A549 (cell line): ENCODE measurements at regions not wholly inside any gene's neighbourhood (a gene's known extent, or its start where the extent isn't known, plus 50 kb on each side); places are given as distances from the start of the nearest gene placed in this dataset.

Source experiments
- ATAC-seq, 2 experiments: fragments of 200-7000 bp in 1 of 2; fragments of >200 bp in 1 of 2; cut with Nextera tagmentation in 1 of 2; cut with Tn5 transposase in 1 of 2; 3 replicates each; pipeline versions ENCODE4 v1.8.0 to v1.9.1; 2018 to 2020; ENCODE audit warnings: mild to moderate bottlenecking in 1 of 2, moderate library complexity in 1 of 2
- CTCF ChIA-PET: fragments of 300-600 bp; sonication (Branson Sonifier 250); formaldehyde crosslinking; extraction: SDS; loops from one replicate; lab custom pipeline; 2021; ENCODE audit warnings: antibody characterized with exemption, inconsistent platforms; lab: Yijun Ruan, JAX
- POLR2A ChIA-PET: fragments of 350-600 bp; formaldehyde crosslinking; extraction: SDS; loops from one replicate; lab custom pipeline; 2021; ENCODE audit warnings: antibody characterized with exemption, inconsistent platforms; lab: Yijun Ruan, JAX
- DNase-seq, 2 experiments: peaks; one replicate each; pipeline versions ENCODE4 v3.0.0 to v3.0.0-alpha.2; 2011 to 2016; ENCODE audit warnings: low read depth in 1 of 2, low spot score in 1 of 2
- FAIRE-seq: peaks from 2 replicates; lab custom pipeline; 2011; peaks lifted over from hg19 to GRCh38; lab: Jason Lieb, UNC
- H3K27ac ChIP-seq, 2 experiments: fragments of >200 bp; sonication (Bioruptor Twin); formaldehyde crosslinking; 3 replicates each; pipeline ENCODE4 v1.5.1; 2016 to 2017
- H3K4me1 ChIP-seq: fragments of >200 bp; sonication (Bioruptor Twin); formaldehyde crosslinking; 3 replicates; pipeline ENCODE4 v1.6.1; 2016
- H3K4me2 ChIP-seq: fragments of >200 bp; sonication (Bioruptor Twin); formaldehyde crosslinking; 3 replicates; pipeline ENCODE4 v1.6.1; 2016
- H3K4me3 ChIP-seq: fragments of >200 bp; sonication (Bioruptor Twin); formaldehyde crosslinking; 3 replicates; pipeline ENCODE4 v1.5.1; 2016
- H3K9me3 ChIP-seq: fragments of >200 bp; sonication (Bioruptor Twin); formaldehyde crosslinking; 3 replicates; pipeline ENCODE4 v1.6.1; 2016
- BHLHE40 ChIP-seq: IDR thresholded peaks from 2 replicates; pipeline ENCODE4 v1.6.1; 2012; ENCODE audit warnings: low read depth, low read length, inconsistent platforms
- CBX2 ChIP-seq: fragments of 200-600 bp; sonication (generic); IDR thresholded peaks from 2 replicates; pipeline ENCODE4 v1.6.1; 2016; ENCODE audit warnings: low read depth, mild to moderate bottlenecking, borderline replicate concordance
- CBX8 ChIP-seq: fragments of 200-600 bp; sonication (generic); IDR thresholded peaks from 2 replicates; pipeline ENCODE4 v1.6.1; 2016
- FOSL2 ChIP-seq, 2 experiments: fragments of 450-650 bp in 1 of 2; fragments of >200 bp in 1 of 2; sonication (Bioruptor Twin) in 1 of 2; formaldehyde crosslinking; IDR thresholded peaks; 2 replicates each; pipeline versions ENCODE4 v1.5.0 to v1.6.1; 2016 to 2020; ENCODE audit warnings: mild to moderate bottlenecking in 1 of 2, moderate library complexity in 1 of 2
- MAFK ChIP-seq: fragments of 450-650 bp; IDR thresholded peaks from 2 replicates; pipeline ENCODE4 v1.6.1; 2014; ENCODE audit not compliant: partially characterized antibody
- MYC ChIP-seq: IDR thresholded peaks from 2 replicates; pipeline ENCODE4 v1.6.1; 2012; ENCODE audit warnings: mild to moderate bottlenecking, inconsistent platforms, low read length, improper control_type of control experiment, borderline replicate concordance
- NPAS2 ChIP-seq: fragments of 250-450 bp; sonication (Bioruptor Pico); IDR thresholded peaks from 2 replicates; pipeline ENCODE4 v1.8.0; 2022; ENCODE audit warnings: mild to moderate bottlenecking, moderate library complexity, borderline replicate concordance
- POLR2A ChIP-seq: IDR thresholded peaks from 2 replicates; pipeline ENCODE4 v1.6.1; 2012; ENCODE audit warnings: mild to moderate bottlenecking, low read length
- RAD21 ChIP-seq, 2 experiments: fragments of >200 bp in 1 of 2; sonication (Bioruptor Twin) in 1 of 2; formaldehyde crosslinking in 1 of 2; IDR thresholded peaks in 1 of 2; conservative IDR thresholded peaks in 1 of 2; 2 replicates in 1 of 2; 3 replicates in 1 of 2; pipeline ENCODE4 v1.6.1; 2012 to 2018; ENCODE audit warnings: inconsistent platforms in 1 of 2
- RARB ChIP-seq: fragments of 250-450 bp; sonication (Bioruptor Pico); IDR thresholded peaks from 2 replicates; pipeline ENCODE4 v1.8.0; 2021; ENCODE audit warnings: mild to moderate bottlenecking, moderate library complexity
- ZC3H11A ChIP-seq: fragments of 450-650 bp; IDR thresholded peaks from 2 replicates; pipeline ENCODE4 v1.6.1; 2014; ENCODE audit warnings: antibody characterized with exemption, mild to moderate bottlenecking
- ZFP36 ChIP-seq: fragments of 450-650 bp; IDR thresholded peaks from 2 replicates; pipeline ENCODE4 v1.6.1; 2014; ENCODE audit warnings: borderline replicate concordance; ENCODE audit not compliant: partially characterized antibody
- WGBS: methylation state at CpG from one replicate; pipeline ENCODE4 v1.1.6; 2017; ENCODE audit errors: missing lambda C conversion rate; 5-methylcytosine and 5-hydroxymethylcytosine counted together
- TF ChIP-seq, protein P1 (sequence below): fragments of 250-450 bp; sonication (Bioruptor Pico); IDR thresholded peaks from 2 replicates; pipeline ENCODE4 v1.5.0; 2020; ENCODE audit warnings: low read depth, mild to moderate bottlenecking, moderate library complexity
- TF ChIP-seq, protein P2 (sequence below): fragments of 200-600 bp; sonication (generic); IDR thresholded peaks from 2 replicates; pipeline ENCODE4 v1.6.1; 2016; ENCODE audit warnings: antibody characterized with exemption, mild to moderate bottlenecking, moderate library complexity
- TF ChIP-seq, protein P3 (sequence below): fragments of 450-650 bp; IDR thresholded peaks from 2 replicates; pipeline ENCODE4 v1.6.1; 2014; ENCODE audit warnings: antibody characterized with exemption
- TF ChIP-seq, protein P4 (sequence below): fragments of 250-450 bp; sonication (Bioruptor Pico); IDR thresholded peaks from 2 replicates; pipeline ENCODE4 v1.5.0; 2021; ENCODE audit warnings: mild to moderate bottlenecking, moderate library complexity, borderline replicate concordance
- TF ChIP-seq, protein P5 (sequence below): IDR thresholded peaks from 2 replicates; pipeline ENCODE4 v1.6.1; 2012; ENCODE audit warnings: low read depth, borderline replicate concordance

DNA sequence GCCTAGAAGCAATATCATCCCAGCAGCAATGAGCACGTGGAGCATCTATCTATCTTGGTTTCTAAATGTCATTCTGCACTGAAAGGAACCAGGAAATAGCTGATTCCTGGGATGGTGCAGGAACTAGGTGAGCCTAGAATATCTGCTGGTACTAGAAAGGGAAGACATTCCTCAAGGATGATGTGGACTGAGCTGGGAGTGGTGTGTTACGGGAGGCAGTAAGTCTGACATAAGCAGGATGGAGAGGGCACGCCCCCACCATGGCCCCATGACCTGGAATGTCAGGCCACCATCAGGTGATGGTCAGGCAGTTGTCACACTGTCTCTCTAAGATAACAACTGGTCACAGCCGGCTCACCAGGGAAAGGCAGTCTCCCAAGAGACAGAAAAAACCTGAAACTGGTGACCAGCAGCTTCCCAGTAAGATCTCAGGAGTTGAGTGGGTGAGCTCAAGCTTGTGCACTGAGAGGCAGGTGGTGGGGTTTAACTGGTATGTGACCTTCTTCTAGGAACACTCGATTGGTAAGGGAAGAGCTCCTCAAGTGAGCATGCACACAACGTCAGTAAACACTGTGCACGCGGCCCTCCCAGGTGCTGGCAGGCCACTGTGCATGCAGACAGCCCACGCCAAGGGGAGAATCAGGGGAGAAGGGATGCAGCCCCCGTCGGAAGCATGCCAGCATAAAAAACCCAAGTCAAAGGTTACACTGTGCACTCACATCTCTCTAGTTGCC lies 148.7 kb downstream of the ADSS2 start:
- Histone ChIP-seq H3K27ac (peak overlapping the region; percentile 59 to 79), H3K4me2 (peak overlapping the region; percentile 33), H3K4me1 (peaks cover 30% of the 10 kb centered on the region), H3K9me3 (peaks cover 7% of the 10 kb centered on the region; the same call in 2 of the 3 replicates), H3K4me3 (no peak overlapping the region)
- no peak for TF ChIP-seq RARB (CRISPR knock-in tag)
- TF ChIP-seq RAD21 (conservative IDR thresholded peaks at IDR 0.05 in 1 of 2, IDR thresholded peaks at IDR 0.05 in 1 of 2), result 0 out of 5 replicates have a peak, but pooled peaks of 1 of the 2 experiments have one; percentile 17
- no peak for TF ChIP-seq POLR2A
- TF ChIP-seq MYC, result no peak
- peak; percentile 9 for TF ChIP-seq MAFK
- TF ChIP-seq NPAS2 (CRISPR knock-in tag), result no peak
- TF ChIP-seq, protein P1, sequence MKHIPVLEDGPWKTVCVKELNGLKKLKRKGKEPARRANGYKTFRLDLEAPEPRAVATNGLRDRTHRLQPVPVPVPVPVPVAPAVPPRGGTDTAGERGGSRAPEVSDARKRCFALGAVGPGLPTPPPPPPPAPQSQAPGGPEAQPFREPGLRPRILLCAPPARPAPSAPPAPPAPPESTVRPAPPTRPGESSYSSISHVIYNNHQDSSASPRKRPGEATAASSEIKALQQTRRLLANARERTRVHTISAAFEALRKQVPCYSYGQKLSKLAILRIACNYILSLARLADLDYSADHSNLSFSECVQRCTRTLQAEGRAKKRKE (CRISPR knock-in tag), result no peak
- no peak for TF ChIP-seq ZFP36
- TF ChIP-seq, protein P2, sequence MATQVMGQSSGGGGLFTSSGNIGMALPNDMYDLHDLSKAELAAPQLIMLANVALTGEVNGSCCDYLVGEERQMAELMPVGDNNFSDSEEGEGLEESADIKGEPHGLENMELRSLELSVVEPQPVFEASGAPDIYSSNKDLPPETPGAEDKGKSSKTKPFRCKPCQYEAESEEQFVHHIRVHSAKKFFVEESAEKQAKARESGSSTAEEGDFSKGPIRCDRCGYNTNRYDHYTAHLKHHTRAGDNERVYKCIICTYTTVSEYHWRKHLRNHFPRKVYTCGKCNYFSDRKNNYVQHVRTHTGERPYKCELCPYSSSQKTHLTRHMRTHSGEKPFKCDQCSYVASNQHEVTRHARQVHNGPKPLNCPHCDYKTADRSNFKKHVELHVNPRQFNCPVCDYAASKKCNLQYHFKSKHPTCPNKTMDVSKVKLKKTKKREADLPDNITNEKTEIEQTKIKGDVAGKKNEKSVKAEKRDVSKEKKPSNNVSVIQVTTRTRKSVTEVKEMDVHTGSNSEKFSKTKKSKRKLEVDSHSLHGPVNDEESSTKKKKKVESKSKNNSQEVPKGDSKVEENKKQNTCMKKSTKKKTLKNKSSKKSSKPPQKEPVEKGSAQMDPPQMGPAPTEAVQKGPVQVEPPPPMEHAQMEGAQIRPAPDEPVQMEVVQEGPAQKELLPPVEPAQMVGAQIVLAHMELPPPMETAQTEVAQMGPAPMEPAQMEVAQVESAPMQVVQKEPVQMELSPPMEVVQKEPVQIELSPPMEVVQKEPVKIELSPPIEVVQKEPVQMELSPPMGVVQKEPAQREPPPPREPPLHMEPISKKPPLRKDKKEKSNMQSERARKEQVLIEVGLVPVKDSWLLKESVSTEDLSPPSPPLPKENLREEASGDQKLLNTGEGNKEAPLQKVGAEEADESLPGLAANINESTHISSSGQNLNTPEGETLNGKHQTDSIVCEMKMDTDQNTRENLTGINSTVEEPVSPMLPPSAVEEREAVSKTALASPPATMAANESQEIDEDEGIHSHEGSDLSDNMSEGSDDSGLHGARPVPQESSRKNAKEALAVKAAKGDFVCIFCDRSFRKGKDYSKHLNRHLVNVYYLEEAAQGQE, result no peak
- TF ChIP-seq ZC3H11A, result no peak
- no peak for TF ChIP-seq CBX8
- TF ChIP-seq FOSL2 (IDR thresholded peaks at IDR 0.05), result no peak
- TF ChIP-seq FOSL2 (CRISPR knock-in tag; IDR thresholded peaks at IDR 0.05), result peak; percentile 43
- TF ChIP-seq, protein P3, sequence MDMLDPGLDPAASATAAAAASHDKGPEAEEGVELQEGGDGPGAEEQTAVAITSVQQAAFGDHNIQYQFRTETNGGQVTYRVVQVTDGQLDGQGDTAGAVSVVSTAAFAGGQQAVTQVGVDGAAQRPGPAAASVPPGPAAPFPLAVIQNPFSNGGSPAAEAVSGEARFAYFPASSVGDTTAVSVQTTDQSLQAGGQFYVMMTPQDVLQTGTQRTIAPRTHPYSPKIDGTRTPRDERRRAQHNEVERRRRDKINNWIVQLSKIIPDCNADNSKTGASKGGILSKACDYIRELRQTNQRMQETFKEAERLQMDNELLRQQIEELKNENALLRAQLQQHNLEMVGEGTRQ, result peak; percentile 70
- no peak for TF ChIP-seq BHLHE40
- 51% methylated on average over 11 of the region's 11 CpGs for WGBS
- peak; percentile 83 to 89 for DNase-seq
- CTCF ChIA-PET, result interaction anchor here (1.1 to 1.8 kb wide), 4 partner anchors 8 to 959 kb away, joined by 3 to 6 read pairs (median 3); no protein-coding TSS in a partner anchor
- peak; percentile 89 to 94 for ATAC-seq
- POLR2A ChIA-PET, result interaction anchor here (0.6 kb wide), 2 partner anchors 137 to 148 kb away, joined by 3 read pairs; no protein-coding TSS in a partner anchor
- FAIRE-seq, result no peak

DNA sequence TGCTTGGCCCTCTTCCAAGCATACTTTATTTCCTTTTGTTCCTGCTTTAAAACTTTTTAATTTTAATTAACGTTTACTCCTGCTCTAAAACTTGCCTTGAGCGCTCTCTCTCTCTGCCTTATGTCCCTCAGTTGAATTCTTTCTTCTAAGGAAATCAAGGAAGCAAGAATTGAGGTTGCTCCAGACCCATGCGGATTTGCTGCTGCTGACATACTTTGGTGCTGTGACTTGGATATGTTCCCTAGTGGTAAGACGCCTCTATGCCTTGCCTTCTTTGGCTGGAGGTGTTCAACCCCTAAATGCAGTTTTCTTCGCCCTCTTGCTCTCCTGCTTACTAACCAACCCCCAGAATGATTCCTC lies 148.1 kb downstream of the ADSS2 start:
- H3K4me3 ChIP-seq, result no peak overlapping the region
- peak overlapping the region; percentile 59 to 79 for H3K27ac ChIP-seq
- 85% methylated on average over 5 of the region's 5 CpGs for WGBS
- ATAC-seq (peak in 1 of 2 experiments; percentile 17; a peak in 3 of 6 replicates), FAIRE-seq (no peak), DNase-seq (no peak)
- ChIA-PET CTCF (interaction anchor here (1.1 to 1.8 kb wide), 3 partner anchors 9 to 960 kb away, joined by 3 to 6 read pairs (median 3); no protein-coding TSS in a partner anchor), POLR2A (no interaction called here)
- TF ChIP-seq RAD21 (conservative IDR thresholded peaks at IDR 0.05 in 1 of 2, IDR thresholded peaks at IDR 0.05 in 1 of 2), result no peak
- no peak for TF ChIP-seq BHLHE40
- H3K9me3 ChIP-seq, result peaks cover 7% of the 10 kb centered on the region; the same call in 2 of the 3 replicates
- H3K4me1 ChIP-seq, result peaks cover 30% of the 10 kb centered on the region
- peak overlapping the region; percentile 33 for H3K4me2 ChIP-seq

DNA sequence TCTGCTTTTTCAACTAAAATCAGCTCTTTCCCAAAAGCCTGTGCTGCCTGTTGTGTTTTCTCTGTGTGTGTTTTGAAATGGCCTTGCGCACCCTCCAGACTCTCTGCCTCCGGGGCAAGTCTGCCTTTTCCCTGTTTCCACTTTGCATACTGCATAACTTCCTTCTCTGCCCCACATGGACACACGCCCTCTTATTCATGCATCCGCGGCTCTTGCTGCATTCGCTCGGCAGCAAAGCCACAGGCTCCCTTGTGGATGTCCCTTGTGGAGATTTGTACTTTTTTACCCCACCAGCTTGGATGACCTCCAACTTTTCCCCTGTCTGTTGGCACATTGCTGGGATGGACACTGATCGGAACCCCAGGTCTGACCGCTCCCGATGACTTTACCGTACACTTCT lies 147.6 kb downstream of the ADSS2 start:
- Histone ChIP-seq H3K27ac (peak overlapping the region; percentile 59 to 79; a peak in 4 of 6 replicates), H3K4me1 (peaks cover 27% of the 10 kb centered on the region), H3K4me2 (no peak overlapping the region), H3K9me3 (peaks cover 7% of the 10 kb centered on the region; the same call in 2 of the 3 replicates), H3K4me3 (no peak overlapping the region)
- no peak for FAIRE-seq
- ChIA-PET CTCF (interaction anchor here (1.1 kb wide), 1 partner anchor 10 kb away, joined by 3 read pairs; no protein-coding TSS in a partner anchor), POLR2A (no interaction called here)
- 91% methylated on average over 11 of the region's 11 CpGs for WGBS
- TF ChIP-seq POLR2A, result no peak
- TF ChIP-seq, protein P4, sequence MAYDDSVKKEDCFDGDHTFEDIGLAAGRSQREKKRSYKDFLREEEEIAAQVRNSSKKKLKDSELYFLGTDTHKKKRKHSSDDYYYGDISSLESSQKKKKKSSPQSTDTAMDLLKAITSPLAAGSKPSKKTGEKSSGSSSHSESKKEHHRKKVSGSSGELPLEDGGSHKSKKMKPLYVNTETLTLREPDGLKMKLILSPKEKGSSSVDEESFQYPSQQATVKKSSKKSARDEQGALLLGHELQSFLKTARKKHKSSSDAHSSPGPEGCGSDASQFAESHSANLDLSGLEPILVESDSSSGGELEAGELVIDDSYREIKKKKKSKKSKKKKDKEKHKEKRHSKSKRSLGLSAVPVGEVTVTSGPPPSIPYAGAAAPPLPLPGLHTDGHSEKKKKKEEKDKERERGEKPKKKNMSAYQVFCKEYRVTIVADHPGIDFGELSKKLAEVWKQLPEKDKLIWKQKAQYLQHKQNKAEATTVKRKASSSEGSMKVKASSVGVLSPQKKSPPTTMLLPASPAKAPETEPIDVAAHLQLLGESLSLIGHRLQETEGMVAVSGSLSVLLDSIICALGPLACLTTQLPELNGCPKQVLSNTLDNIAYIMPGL (CRISPR knock-in tag), result no peak
- TF ChIP-seq, protein P5, sequence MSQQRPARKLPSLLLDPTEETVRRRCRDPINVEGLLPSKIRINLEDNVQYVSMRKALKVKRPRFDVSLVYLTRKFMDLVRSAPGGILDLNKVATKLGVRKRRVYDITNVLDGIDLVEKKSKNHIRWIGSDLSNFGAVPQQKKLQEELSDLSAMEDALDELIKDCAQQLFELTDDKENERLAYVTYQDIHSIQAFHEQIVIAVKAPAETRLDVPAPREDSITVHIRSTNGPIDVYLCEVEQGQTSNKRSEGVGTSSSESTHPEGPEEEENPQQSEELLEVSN, result no peak
- no peak for TF ChIP-seq CBX2
- DNase-seq, result no peak
- no peak for ATAC-seq
